ENCODE measurements at regions not wholly inside any gene's neighbourhood (a gene's known extent, or its start where the extent isn't known, plus 50 kb on each side); places are given as distances from the start of the nearest gene placed in this dataset.

GRCh38 chr2:157150747-157151146, 106.8 kb upstream of the GALNT5 start:
- no peak overlapping the region for H3K4me3 ChIP-seq (replicated peaks; ENCODE audit: low read depth, low read length)
- TF ChIP-seq, protein P1, sequence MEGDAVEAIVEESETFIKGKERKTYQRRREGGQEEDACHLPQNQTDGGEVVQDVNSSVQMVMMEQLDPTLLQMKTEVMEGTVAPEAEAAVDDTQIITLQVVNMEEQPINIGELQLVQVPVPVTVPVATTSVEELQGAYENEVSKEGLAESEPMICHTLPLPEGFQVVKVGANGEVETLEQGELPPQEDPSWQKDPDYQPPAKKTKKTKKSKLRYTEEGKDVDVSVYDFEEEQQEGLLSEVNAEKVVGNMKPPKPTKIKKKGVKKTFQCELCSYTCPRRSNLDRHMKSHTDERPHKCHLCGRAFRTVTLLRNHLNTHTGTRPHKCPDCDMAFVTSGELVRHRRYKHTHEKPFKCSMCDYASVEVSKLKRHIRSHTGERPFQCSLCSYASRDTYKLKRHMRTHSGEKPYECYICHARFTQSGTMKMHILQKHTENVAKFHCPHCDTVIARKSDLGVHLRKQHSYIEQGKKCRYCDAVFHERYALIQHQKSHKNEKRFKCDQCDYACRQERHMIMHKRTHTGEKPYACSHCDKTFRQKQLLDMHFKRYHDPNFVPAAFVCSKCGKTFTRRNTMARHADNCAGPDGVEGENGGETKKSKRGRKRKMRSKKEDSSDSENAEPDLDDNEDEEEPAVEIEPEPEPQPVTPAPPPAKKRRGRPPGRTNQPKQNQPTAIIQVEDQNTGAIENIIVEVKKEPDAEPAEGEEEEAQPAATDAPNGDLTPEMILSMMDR (IDR thresholded peaks at IDR 0.05; ENCODE audit: low read depth, low read length, missing control alignments) = no peak
- no peak for DNase-seq (ENCODE audit: extremely low read depth, low read depth)

GRCh38 chr2:157152362-157152761, 105.1 kb upstream of the GALNT5 start:
- DNase-seq (ENCODE audit: extremely low read depth, low read depth) = no peak

GRCh38 chr2:157155992-157156391, 101.5 kb upstream of the GALNT5 start:
- no peak overlapping the region for H3K4me3 ChIP-seq (replicated peaks; ENCODE audit: low read depth, low read length)
- TF ChIP-seq, protein P1 (IDR thresholded peaks at IDR 0.05; ENCODE audit: low read depth, low read length, missing control alignments) = no peak

More at GRCh38 chr2:157152362-157152761, 105.1 kb upstream of the GALNT5 start:
- TF ChIP-seq, protein P1 (IDR thresholded peaks at IDR 0.05; ENCODE audit: low read depth, low read length, missing control alignments) = no peak
- H3K4me3 ChIP-seq (replicated peaks; ENCODE audit: low read depth, low read length) = no peak overlapping the region

DNA sequence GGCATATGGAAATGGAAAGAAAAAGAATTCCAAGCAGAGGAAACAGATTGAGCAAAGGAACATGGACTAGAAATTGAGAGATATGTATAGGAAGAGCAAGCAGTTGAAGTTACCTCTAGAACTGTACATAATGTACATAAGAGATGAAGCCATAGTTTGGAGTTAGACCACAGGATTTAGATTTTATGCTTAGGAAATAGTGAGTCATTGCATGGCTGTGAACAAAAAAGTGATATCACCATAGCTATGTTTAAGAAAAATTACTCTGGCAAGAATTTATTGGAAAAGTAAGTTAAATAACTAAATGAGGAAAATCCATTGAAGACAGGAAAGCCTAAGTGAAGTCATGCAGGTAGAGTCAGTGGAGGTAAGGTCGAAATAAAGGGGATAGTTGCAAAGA, 99.4 kb upstream of the GALNT5 start:
- TF ChIP-seq, protein P1 (IDR thresholded peaks at IDR 0.05; ENCODE audit: low read depth, low read length, missing control alignments) = no peak
- no peak for DNase-seq (ENCODE audit: extremely low read depth, low read depth)
- H3K4me3 ChIP-seq (replicated peaks; ENCODE audit: low read depth, low read length) = no peak overlapping the region

More at GRCh38 chr2:157155992-157156391, 101.5 kb upstream of the GALNT5 start:
- DNase-seq (ENCODE audit: extremely low read depth, low read depth) = no peak

DNA sequence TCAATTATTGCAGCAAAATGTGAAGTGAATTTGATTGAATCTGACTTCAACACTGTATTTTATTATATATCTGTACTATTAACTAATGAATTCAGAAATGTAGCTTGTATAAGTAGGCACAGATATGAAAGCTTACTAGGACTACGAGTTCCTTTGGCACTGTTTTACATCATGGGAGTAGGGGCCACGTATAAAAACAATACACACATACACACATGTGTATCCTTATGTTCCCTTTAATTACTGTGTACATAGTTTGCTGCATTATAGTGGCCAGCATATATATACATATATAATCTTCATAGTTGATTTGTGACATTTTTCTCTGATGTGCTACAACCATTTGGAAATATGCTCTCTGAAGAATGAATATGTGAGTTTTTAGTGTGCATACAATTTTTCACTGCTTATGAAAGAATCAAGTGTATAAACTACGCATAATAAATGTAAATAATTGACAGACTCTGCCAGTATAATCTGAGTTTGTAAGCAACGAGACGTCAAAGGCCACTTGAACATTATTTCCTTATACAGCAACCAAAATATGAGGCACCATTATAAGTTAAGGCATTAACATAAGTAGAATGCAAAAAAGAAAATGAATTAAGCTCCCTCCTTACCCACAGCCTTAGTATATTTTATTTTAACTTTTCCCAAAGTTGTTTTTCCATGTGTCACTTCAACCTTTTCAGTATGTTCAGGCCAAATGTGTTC, 98.1 kb upstream of the GALNT5 start:
- no peak overlapping the region for H3K4me3 ChIP-seq (replicated peaks; ENCODE audit: low read depth, low read length)
- no peak for DNase-seq (ENCODE audit: extremely low read depth, low read depth)
- TF ChIP-seq, protein P1 (IDR thresholded peaks at IDR 0.05; ENCODE audit: low read depth, low read length, missing control alignments) = no peak

DNA sequence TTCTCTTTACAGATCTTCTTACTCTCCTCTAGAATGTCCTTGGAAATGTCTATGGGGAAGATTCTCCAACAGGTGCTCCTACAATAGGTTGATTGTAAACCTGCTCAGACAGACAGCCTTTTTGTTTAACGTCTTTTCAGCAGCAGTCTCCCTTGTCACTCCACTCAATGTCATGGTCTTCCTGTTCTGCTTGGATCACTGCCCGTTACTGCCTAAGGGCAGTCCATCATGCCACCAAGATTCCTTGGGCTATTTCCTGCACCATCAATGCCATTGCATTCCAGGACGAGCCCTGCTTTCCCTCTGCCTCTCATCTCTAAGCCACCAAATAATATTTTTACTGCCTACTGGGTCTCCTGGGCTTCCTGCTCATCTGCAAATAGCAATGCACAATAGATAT, 97.4 kb upstream of the GALNT5 start:
- no peak for DNase-seq (ENCODE audit: extremely low read depth, low read depth)
- TF ChIP-seq, protein P1 (IDR thresholded peaks at IDR 0.05; ENCODE audit: low read depth, low read length, missing control alignments) = no peak
- H3K4me3 ChIP-seq (replicated peaks; ENCODE audit: low read depth, low read length) = no peak overlapping the region

- H3K4me3 ChIP-seq (replicated peaks; ENCODE audit: low read depth, low read length) = no peak overlapping the region
- TF ChIP-seq, protein P1 (IDR thresholded peaks at IDR 0.05; ENCODE audit: low read depth, low read length, missing control alignments) = no peak
- DNase-seq (ENCODE audit: extremely low read depth, low read depth) = no peak
These were observed 93.1 kb upstream of the GALNT5 start for GRCh38 chr2:157164370-157164769.

Data from HFF-Myc (cell line).